ENCODE measurements at regions not wholly inside any gene's neighbourhood (a gene's known extent, or its start where the extent isn't known, plus 50 kb on each side); places are given as distances from the start of the nearest gene placed in this dataset.

DNA sequence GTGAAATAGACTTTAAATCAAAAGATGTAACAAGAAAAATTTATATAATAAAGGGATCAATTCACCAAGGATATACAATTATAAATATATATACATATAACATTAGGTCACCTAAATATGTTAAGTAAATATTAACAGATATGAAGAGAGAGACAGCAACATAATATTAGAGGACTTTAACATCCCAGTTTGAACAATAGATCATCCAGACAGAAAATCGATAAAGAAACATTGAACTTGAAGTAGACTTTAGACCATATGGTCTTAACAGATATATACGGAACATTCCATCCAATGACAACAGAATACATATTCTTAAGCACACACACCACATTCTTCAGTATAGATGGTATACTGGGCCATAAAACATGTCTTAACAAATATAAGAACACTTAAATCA lies 649.6 kb upstream of the SETBP1 start:
- no peaks in the 10 kb centered on the region for H3K36me3 ChIP-seq (ENCODE audit: control insufficient read depth, insufficient read depth, low read length)
- H3K27ac ChIP-seq = no peak overlapping the region
- no peaks in the 10 kb centered on the region for H3K4me1 ChIP-seq
- H3K27me3 ChIP-seq (ENCODE audit: control insufficient read depth, insufficient read depth, low read length) = no peaks in the 10 kb centered on the region
- TF ChIP-seq, protein P1, sequence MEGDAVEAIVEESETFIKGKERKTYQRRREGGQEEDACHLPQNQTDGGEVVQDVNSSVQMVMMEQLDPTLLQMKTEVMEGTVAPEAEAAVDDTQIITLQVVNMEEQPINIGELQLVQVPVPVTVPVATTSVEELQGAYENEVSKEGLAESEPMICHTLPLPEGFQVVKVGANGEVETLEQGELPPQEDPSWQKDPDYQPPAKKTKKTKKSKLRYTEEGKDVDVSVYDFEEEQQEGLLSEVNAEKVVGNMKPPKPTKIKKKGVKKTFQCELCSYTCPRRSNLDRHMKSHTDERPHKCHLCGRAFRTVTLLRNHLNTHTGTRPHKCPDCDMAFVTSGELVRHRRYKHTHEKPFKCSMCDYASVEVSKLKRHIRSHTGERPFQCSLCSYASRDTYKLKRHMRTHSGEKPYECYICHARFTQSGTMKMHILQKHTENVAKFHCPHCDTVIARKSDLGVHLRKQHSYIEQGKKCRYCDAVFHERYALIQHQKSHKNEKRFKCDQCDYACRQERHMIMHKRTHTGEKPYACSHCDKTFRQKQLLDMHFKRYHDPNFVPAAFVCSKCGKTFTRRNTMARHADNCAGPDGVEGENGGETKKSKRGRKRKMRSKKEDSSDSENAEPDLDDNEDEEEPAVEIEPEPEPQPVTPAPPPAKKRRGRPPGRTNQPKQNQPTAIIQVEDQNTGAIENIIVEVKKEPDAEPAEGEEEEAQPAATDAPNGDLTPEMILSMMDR (IDR thresholded peaks at IDR 0.05) = no peak
- no peak overlapping the region for H3K4me2 ChIP-seq (ENCODE audit: low read length)
- no peak overlapping the region for H2AFZ ChIP-seq
- H3K79me2 ChIP-seq = no peaks in the 10 kb centered on the region
- H3K4me3 ChIP-seq (ENCODE audit: low read depth, low read length) = no peak overlapping the region
- no peaks in the 10 kb centered on the region for H3K9me3 ChIP-seq (ENCODE audit: control insufficient read depth, low read length)
- H3K9ac ChIP-seq = no peak overlapping the region

DNA sequence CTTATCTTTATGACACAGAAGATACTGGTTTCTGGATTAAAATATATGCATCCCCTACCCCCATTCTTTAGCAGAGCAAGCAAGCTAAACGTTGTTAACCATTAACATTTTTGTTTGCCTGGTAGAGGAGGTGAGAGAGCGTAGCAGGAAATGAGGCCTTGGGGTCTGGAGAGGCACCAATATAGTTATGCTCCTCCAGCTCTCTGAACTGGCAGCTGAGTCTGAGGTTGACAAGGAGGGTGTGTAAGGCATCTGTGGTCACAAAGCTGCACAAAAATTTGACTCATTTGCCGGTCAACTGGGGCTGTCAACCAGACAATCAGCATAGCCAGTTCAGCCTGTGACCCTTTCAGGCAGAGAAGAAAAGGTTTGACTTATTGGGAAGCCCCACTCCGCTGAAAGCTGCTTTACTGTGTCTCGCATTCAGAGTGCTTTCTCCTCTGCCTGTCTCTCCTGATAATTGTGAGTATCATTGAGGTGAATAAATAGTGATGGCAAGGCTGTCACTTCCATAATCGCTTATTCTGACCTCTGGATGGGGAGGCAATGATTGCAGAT lies 647.5 kb upstream of the SETBP1 start:
- H3K9me3 ChIP-seq (ENCODE audit: control insufficient read depth, low read length) = no peaks in the 10 kb centered on the region
- no peaks in the 10 kb centered on the region for H3K79me2 ChIP-seq
- no peaks in the 10 kb centered on the region for H3K4me1 ChIP-seq
- H3K36me3 ChIP-seq (ENCODE audit: control insufficient read depth, insufficient read depth, low read length) = no peaks in the 10 kb centered on the region
- H3K27ac ChIP-seq = no peak overlapping the region
- H2AFZ ChIP-seq = no peak overlapping the region
- no peaks in the 10 kb centered on the region for H3K27me3 ChIP-seq (ENCODE audit: control insufficient read depth, insufficient read depth, low read length)
- H3K4me2 ChIP-seq (ENCODE audit: low read length) = no peak overlapping the region
- H3K4me3 ChIP-seq (ENCODE audit: low read depth, low read length) = no peak overlapping the region
- H3K9ac ChIP-seq = no peak overlapping the region
- TF ChIP-seq, protein P1 (IDR thresholded peaks at IDR 0.05) = no peak

- H3K4me3 ChIP-seq (ENCODE audit: low read depth, low read length) = no peak overlapping the region
- no peaks in the 10 kb centered on the region for H3K36me3 ChIP-seq (ENCODE audit: control insufficient read depth, insufficient read depth, low read length)
- no peaks in the 10 kb centered on the region for H3K4me1 ChIP-seq
- TF ChIP-seq, protein P1 (IDR thresholded peaks at IDR 0.05) = no peak
- H3K79me2 ChIP-seq = no peaks in the 10 kb centered on the region
- H2AFZ ChIP-seq = no peak overlapping the region
- no peak overlapping the region for H3K27ac ChIP-seq
- H3K9ac ChIP-seq = no peak overlapping the region
- H3K9me3 ChIP-seq (ENCODE audit: control insufficient read depth, low read length) = no peaks in the 10 kb centered on the region
- no peak overlapping the region for H3K4me2 ChIP-seq (ENCODE audit: low read length)
- H3K27me3 ChIP-seq (ENCODE audit: control insufficient read depth, insufficient read depth, low read length) = no peaks in the 10 kb centered on the region
Measured at GRCh38 chr18:44035554-44035953, 645.1 kb upstream of the SETBP1 start.

DNA sequence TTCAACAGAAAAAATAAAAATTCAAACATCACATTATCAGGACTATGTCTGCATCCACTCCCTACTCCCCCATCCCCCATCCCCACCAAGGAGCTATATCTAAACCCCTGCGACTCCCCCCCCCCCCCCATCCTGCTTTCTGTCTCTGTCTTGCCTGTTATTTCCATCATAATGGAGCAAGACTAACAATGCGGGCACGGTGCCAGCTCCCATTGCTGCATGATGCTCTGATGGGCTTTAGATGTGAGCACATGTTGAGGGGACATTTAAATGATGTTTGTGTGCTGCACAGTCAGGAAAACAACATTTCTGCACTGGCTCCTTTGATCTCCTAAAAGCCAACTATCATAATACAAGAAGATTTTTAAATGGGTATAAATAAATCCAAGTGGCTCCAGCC lies 644.2 kb upstream of the SETBP1 start:
- Histone ChIP-seq H3K4me3 (ENCODE audit: low read depth, low read length) (no peak overlapping the region), H3K27ac (no peak overlapping the region), H3K79me2 (no peaks in the 10 kb centered on the region), H2AFZ (no peak overlapping the region), H3K27me3 (ENCODE audit: control insufficient read depth, insufficient read depth, low read length) (no peaks in the 10 kb centered on the region), H3K9ac (no peak overlapping the region), H3K4me2 (ENCODE audit: low read length) (no peak overlapping the region), H3K4me1 (no peaks in the 10 kb centered on the region), H3K9me3 (ENCODE audit: control insufficient read depth, low read length) (no peaks in the 10 kb centered on the region), H3K36me3 (ENCODE audit: control insufficient read depth, insufficient read depth, low read length) (no peaks in the 10 kb centered on the region)
- TF ChIP-seq, protein P1 (IDR thresholded peaks at IDR 0.05) = no peak

DNA sequence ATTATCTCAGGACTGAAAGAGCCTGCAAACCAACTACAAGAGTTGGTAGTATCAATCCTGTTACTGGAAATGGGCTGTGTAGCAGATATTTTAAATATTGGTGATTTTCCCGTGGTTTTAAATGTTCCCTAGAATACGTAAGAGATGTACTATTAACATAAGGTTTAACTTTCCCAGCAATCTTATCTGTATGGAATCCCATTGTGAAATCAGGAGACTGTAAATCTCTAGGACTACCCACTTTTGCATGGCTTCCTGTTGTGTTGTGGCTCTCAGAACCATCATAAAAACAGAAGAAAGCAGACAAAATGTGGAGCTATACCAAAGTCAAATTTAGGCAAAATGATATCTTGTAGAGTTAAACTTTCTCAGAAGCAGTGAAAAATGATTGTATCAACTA lies 641.5 kb upstream of the SETBP1 start:
- Histone ChIP-seq H3K4me1 (no peaks in the 10 kb centered on the region), H3K27ac (no peak overlapping the region), H3K4me3 (ENCODE audit: low read depth, low read length) (no peak overlapping the region), H3K9ac (no peak overlapping the region), H3K9me3 (ENCODE audit: control insufficient read depth, low read length) (no peaks in the 10 kb centered on the region), H3K27me3 (ENCODE audit: control insufficient read depth, insufficient read depth, low read length) (no peaks in the 10 kb centered on the region), H2AFZ (no peak overlapping the region), H3K36me3 (ENCODE audit: control insufficient read depth, insufficient read depth, low read length) (no peaks in the 10 kb centered on the region), H3K79me2 (no peaks in the 10 kb centered on the region), H3K4me2 (ENCODE audit: low read length) (no peak overlapping the region)
- TF ChIP-seq, protein P1 (IDR thresholded peaks at IDR 0.05) = no peak
